Limb (tissue), 2 donors: ENCODE measurements at regions not wholly inside any gene's neighbourhood (a gene's known extent, or its start where the extent isn't known, plus 50 kb on each side); places are given as distances from the start of the nearest gene placed in this dataset.

ENCODE experiments used
- DNase-seq, 2 donors: peaks; one replicate each; pipeline ENCODE4 v3.0.0-alpha.2; 2016; ENCODE audit errors: extremely low spot score in 2 of 2

DNA sequence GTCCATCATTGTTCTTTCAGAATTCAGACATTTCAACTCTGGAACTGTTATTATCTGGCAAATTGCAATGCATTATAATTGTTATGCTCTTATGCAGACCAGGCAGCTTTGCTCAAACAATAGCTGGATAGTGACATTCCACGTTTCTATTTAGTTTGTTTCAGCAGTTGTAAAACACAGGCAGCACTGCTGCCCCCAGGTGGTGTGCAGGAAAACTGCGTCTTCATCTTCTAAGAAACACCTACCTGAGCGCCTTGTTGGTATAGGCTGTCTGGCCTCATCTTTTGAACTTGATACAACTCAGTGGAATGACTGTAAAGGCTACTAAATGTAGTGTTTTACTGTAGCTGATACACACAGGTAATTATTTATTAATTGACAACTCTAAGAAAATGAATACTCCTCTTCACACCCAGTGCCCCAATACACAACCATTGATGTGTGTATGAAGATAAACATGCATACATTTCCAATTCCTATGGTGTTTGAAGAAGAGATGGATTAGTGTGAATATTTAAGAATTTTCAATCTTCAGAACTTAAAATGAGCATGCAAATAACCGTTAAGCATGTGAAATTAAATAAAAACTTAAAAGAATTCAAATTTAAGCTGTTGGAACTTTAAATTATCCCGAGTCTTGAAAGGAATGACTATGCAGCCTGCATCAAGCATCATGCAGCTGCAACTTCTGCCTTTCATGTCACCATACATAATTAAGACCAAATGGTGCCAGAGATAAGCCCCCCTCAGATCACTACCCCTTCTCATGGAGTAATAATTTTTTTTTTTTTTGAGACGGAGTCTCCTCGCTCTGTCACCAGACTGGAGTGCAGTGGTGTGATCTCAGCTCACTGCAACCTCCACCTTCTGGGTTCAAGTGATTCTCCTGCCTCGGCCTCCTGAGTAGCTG, 85.6 kb downstream of the CD8B2 start:
- DNase-seq: peak in 1 of 2 donors; percentile 15

- DNase-seq: no peak
These were observed 86.6 kb downstream of the CD8B2 start for GRCh38 chr2:106573773-106574172.

GRCh38 chr2:106575955-106576354, 88.8 kb downstream of the CD8B2 start:
- peak; percentile 30 to 70 for DNase-seq

GRCh38 chr2:106577255-106577651, 90.1 kb downstream of the CD8B2 start:
- no peak for DNase-seq

DNA sequence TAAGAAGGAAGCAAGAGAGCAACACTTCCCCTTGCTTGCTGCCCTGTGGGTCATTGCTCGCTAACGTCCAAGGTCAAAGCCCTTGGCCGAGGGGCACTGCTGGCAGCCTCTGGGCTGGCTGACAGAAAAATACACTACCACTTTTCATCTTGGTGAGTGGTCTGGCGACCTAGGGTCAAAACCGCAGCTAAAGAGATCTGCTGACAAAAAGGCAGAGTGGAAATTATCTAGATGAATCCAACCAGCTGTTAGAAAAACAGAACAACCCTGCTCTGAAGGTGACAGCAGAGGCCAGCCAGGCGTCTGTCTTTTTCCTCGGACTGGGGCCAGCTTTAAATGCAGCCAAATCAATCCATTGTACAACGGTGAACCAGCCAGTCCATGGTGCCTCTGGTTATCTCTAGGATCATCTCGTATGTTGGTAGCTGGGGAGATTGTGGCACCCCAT, 92.6 kb downstream of the CD8B2 start:
- no peak for DNase-seq

- no peak for DNase-seq
These were observed 93.1 kb downstream of the CD8B2 start for GRCh38 chr2:106580241-106580640.

DNA sequence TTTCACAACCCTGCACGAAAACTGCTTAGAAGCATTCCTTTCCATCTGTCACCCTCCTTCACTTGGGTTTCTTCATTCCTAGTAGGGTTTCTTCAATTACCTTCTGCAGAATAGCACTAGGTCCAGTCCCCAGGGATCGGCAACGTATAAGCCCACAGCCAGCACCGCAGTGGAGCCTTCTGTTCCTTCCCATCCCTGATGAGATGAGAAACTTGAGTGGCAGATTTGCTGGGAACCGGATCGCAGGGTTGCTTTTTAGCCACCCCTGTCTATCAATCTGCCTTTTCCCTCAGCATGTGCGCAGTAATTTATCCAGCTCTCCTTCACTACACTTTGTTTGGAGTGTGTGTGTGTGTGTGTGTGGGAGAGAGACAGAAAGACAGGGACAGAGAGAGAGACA, 94.2 kb downstream of the CD8B2 start:
- no peak for DNase-seq

GRCh38 chr2:106581755-106582147, 94.6 kb downstream of the CD8B2 start:
- DNase-seq: no peak

DNA sequence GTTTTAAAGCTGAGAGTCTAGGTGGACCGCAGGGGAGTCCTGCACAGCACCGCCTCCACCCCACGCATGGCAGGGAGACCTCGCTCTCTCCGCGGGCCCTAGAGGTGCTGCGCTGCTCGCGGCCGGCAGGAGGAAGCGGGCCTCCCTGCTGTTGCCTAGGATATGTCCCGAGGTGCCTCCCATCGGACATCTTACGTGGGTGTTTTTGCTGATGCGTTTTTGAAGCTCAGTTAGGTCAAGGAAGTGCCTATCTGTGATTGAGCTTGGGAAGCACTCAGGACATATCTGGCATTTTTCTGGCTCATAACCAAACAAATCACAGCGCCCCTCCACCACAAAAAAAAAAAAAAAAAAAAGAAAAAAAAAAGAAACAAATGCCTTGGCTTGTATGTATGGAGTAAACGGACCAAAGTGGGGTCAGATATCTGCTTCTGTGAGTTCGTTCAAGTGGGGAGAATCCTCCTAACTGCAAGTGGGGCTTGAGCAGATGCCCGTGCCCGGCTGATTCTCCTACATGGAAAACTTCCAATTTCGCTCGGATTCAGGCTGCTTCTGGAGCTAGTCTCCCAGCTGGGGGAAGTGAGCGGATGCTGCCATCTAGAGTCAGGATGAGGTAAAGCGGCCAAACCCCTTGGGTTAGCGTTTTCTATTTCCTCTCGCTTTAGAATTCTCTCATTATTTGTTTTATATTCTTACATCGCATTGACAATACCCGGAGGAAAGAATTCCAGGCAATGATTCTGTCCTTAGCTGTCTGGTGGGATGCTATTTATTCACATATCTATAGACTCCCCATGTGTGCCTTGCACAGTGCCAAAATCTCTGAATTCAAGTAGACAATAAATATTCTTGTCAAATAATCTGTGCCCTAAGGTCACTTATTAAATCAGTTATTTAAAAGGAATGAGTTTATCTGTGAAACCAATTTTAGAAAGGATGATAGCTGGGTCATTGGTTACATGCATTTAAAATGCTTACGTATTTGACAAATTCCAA, 95.3 kb downstream of the CD8B2 start:
- DNase-seq: peak; percentile 85 to 86

GRCh38 chr2:106584304-106584954, 97.3 kb downstream of the CD8B2 start:
- no peak for DNase-seq

DNA sequence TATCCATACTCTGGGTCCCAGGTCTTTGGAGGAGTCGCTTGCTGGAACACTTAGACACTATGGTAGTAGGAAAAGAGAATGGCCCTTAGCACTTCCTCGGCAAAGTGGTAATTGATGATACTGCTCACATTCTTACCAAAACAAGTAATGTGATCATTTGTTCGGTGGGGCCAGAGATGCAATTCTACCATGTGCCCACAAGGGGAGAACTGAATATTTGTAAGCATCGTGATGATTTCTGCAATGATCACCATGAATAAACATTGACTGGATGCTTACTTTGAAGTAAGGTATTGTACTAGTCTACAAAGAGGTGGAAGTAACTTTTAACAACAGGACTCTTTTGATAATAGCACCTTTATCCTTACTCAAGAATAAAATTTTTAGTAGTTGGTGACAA, 109.7 kb downstream of the CD8B2 start:
- no peak for DNase-seq

GRCh38 chr2:106599540-106599939, 112.4 kb downstream of the CD8B2 start:
- no peak for DNase-seq

DNA sequence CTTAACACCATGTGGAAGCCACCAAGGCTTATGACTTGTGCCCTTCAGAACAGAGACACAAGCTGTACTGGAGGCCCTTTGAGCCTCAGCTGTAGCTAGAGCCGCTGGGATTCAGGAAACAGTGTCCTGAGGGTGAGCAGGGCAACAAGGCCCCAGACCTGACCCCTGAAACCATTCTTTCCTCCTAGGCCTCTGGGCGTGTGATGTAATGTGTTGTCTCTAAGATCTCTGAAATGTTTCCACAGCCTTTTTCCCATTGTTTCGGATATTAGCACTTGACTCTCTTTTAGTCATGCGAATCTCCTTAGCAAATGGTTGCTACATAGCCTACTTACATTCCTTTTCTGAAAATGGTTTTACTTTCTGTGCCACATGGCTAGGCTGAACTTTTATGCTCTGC, 114.9 kb downstream of the CD8B2 start:
- no peak for DNase-seq

DNA sequence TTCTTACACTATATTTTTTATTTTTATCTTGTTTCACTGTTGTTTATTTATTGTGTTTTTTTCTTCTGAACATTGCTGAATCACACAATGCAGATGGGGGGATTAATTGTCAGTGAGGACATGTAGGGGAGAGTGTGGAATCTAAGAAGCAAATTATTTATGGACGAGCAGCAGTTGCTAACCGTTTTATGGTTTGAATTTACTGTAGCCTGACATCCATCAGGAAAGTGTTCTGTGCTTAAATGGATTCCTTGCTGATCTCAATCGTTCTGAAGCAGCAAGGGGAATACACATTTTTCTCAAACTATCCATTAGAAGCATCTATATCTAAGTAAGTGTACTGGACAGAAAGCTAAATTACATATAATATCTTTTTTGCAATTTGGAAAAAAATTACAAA, 119.5 kb downstream of the CD8B2 start:
- no peak for DNase-seq

- no peak for DNase-seq
These were observed 120.2 kb downstream of the CD8B2 start for GRCh38 chr2:106607371-106607770.

DNA sequence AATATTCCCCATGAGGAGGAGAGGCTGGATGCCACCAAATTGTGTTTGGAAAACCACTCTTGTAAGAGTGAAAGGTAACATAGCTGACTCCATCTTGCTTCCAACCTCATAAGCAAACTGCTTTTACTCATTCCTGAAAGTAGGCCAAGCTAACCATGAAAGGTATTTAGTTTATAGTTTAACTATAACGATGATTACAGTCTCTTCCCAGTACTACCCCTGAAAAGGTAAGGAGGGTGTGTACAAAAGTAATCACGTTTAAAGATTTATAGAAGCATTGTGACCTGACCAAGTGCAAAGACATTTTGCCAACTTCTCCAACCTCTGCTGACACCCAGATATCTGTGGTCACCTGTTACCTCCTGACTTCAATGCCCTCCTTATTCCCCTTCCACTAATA, 122.6 kb downstream of the CD8B2 start:
- no peak for DNase-seq

- DNase-seq: no peak
These were observed 127.5 kb downstream of the CD8B2 start for GRCh38 chr2:106614511-106615291.

- no peak for DNase-seq
These were observed 131.4 kb downstream of the CD8B2 start for GRCh38 chr2:106618614-106619013.

DNA sequence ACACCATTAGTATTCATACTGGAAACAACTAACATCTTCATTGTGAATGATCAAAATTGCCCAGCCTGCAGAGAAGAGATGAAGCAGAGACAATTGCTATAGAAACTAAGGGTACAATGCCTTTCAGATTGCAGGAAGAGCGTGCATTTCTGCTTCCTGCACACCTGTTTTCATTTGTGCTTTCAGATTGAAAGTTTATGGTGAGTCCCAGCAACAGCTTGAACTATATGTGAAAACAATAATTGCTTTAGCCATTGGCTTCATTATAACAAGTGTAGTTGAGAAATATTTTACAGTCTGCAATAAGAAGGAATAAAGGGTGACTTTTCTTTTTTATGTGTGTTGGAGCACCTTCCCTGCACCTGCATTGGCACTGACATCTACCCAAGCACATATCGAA, 136.3 kb downstream of the CD8B2 start:
- no peak for DNase-seq

DNA sequence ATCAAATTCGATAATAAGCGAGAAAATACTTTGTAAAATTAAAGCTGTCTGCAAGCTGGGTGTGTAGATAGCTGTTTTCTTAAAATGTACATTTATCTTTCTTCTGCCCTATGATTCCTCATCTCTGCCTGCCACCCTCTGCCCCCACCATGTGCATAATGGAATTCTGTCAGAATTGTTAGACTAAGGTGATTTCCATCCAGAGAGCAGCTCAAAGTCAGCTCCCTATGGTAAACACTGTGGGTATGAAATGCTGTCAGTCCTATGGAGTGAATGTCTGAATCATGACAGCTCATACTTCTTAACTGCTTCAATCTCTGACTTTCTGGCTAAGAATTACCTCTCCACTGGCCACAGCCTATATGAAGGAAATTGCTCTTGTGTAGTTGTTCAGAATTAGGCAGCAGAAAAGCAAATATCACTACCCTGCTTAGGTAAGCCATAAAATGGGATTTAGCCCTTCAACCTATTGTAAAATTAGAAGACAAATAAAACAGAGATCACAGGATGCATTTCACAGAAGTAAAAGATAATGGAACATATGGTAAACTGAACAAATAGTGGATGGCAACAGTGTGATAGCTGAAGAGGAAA, 137.7 kb downstream of the CD8B2 start:
- no peak for DNase-seq
